ENCODE measurements at regions not wholly inside any gene's neighbourhood (a gene's known extent, or its start where the extent isn't known, plus 50 kb on each side); places are given as distances from the start of the nearest gene placed in this dataset.

- TF ChIP-seq CTCF (IDR thresholded peaks at IDR 0.05): no peak
- no peak for TF ChIP-seq EZH2phosphoT487 (IDR thresholded peaks at IDR 0.05)
- TF ChIP-seq EZH2 (IDR thresholded peaks at IDR 0.05): no peak
Measured at GRCh38 chr11:70782401-70782913, 384.1 kb downstream of the CTTN start.

Data from neural progenitor cell (in vitro differentiated cells).